ENCODE measurements at regions not wholly inside any gene's neighbourhood (a gene's known extent, or its start where the extent isn't known, plus 50 kb on each side); places are given as distances from the start of the nearest gene placed in this dataset.

DNA sequence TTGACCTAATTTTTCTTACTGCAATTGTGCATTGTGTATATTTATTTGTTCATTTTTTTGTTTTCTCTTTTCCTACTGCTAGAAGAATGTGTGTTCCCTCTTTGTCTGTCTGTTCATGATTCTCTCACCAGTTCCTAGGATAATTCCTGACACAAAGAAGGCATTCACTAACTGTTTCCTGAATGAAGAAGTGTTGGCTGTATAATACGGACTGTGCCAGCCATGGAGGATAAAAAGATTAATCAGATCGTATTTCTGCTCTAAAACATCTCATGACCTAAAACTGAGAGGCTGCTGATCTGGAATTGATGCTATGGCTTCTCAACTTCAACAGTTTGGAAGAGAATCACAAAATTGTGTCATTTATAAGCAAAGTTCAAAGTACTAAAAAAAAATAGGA lies 563.1 kb upstream of the FRG1 start:
- DNase-seq, result no peak
- Mint-ChIP-seq H3K4me3 (no peak overlapping the region), H3K9me3 (peaks cover 16% of the 10 kb centered on the region), H3K36me3 (ENCODE audit: low read depth) (no peaks in the 10 kb centered on the region), H3K27ac (no peak overlapping the region), H3K4me1 (no peaks in the 10 kb centered on the region), H3K27me3 (no peaks in the 10 kb centered on the region)
- CTCF ChIA-PET, result no interaction called here
- POLR2A ChIA-PET, result no interaction called here

DNA sequence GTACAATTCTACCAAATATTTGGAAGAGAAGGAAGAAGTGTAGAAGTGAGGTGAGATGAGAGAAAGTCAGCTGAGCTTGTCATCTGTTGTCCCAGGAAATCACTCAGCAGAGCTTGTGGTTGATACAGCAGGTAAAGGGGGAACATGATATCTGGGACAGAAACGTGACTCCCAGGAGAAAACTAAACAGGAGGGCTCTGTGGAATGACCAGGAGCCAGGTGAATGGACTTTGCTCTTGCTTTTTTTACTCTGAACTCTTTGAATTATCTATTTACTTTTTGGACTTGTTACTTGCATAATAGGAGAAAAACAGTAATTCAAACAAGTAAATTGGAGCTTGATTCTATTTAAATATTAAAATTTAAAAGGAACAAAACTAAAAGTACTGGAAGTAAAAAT lies 555.6 kb upstream of the FRG1 start:
- no peaks in the 10 kb centered on the region for H3K36me3 Mint-ChIP-seq (ENCODE audit: low read depth)
- H3K27ac Mint-ChIP-seq, result no peak overlapping the region
- ChIA-PET CTCF (no interaction called here), POLR2A (no interaction called here)
- H3K27me3 Mint-ChIP-seq, result no peaks in the 10 kb centered on the region
- H3K4me3 Mint-ChIP-seq, result no peak overlapping the region
- H3K9me3 Mint-ChIP-seq, result peaks cover 6% of the 10 kb centered on the region
- DNase-seq, result no peak
- no peaks in the 10 kb centered on the region for H3K4me1 Mint-ChIP-seq

DNA sequence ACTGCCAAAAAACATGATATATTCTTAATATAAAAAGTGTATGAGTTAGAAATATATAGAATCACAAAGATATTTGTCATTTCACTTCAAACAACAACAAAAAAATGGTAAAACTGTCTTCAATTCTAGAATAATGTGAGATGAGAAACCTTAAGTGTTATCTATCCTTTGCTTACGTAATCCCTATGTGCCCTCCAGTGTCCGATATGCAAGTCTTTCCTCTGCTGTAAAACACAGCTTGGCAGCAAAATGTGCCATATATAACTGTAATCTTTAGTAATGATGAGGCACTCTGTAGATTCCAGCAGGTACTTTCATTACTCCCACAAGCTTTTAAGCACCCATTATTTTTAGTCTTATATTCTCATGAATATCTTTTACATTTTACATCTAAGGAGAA lies 555.1 kb upstream of the FRG1 start:
- Mint-ChIP-seq H3K27ac (no peak overlapping the region), H3K27me3 (no peaks in the 10 kb centered on the region), H3K4me3 (no peak overlapping the region), H3K4me1 (no peaks in the 10 kb centered on the region), H3K36me3 (ENCODE audit: low read depth) (no peaks in the 10 kb centered on the region), H3K9me3 (peaks cover 6% of the 10 kb centered on the region)
- DNase-seq, result no peak
- ChIA-PET CTCF (no interaction called here), POLR2A (no interaction called here)

DNA sequence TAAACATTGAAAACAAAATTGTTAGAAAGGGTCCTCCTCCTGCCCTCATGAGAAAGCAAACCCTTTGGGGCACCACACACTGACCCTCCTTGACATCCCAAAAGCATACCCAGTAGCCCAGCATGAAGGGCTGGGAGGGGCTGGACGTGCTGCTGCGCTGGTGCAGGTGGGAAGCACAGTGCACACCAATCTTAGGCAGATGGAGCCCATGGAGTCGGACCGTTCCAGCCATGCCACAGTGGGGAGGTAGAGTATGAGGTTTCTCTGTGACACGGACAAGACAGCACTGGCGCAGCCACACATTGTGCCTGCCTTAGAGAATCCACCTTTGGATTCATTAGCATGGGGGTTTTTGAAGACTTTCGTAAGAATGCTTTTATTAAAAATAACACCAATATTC lies 544.2 kb upstream of the FRG1 start:
- Mint-ChIP-seq H3K36me3 (ENCODE audit: low read depth) (no peaks in the 10 kb centered on the region), H3K27ac (no peak overlapping the region), H3K27me3 (no peaks in the 10 kb centered on the region), H3K9me3 (peaks cover 3% of the 10 kb centered on the region), H3K4me3 (no peak overlapping the region), H3K4me1 (no peaks in the 10 kb centered on the region)
- POLR2A ChIA-PET, result no interaction called here
- CTCF ChIA-PET, result no interaction called here
- no peak for DNase-seq

DNA sequence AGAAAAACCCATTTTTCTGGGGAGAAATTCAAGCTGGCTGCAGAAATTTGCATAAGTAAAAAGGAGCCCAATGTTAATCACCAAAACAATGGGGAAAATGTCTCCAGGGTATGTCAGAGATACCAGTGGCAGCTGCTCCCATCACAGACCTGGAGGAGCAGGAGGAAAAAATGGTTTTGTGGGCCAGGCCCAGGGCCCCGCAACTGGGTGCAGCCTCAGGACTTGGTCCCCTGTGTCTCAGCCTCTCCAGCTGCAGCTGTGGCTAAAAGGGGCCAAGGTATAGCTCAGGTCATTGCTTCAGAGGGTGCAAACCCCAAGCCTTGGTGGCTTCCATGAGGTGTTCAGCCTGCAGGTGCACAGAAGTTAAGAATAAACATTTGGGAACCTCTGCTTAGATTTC lies 536.4 kb upstream of the FRG1 start:
- Mint-ChIP-seq H3K4me1 (no peaks in the 10 kb centered on the region), H3K36me3 (ENCODE audit: low read depth) (no peaks in the 10 kb centered on the region), H3K27ac (no peak overlapping the region), H3K9me3 (peaks cover 14% of the 10 kb centered on the region), H3K4me3 (no peak overlapping the region), H3K27me3 (no peaks in the 10 kb centered on the region)
- ChIA-PET POLR2A (no interaction called here), CTCF (no interaction called here)
- no peak for DNase-seq

DNA sequence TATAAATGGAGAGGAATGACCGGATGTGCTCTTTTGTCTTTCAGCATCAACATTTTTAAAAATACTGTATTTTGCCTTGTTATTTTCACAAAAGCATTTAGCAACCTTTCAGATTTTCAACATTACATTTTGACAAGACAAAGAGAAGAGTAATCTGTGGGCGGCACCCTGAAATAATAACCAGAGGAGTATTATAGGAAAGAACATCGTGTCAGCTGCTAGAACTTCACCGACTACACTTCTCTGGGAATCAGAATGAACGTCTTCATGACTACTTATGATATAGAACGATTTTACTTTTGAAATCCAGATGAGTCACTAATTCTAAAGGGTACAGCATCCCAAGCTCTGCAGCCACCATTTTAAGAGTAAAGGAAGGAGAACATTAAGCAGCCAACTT lies 531.5 kb upstream of the FRG1 start:
- Mint-ChIP-seq H3K27me3 (no peaks in the 10 kb centered on the region), H3K27ac (no peak overlapping the region), H3K4me3 (no peak overlapping the region), H3K4me1 (no peaks in the 10 kb centered on the region), H3K9me3 (peaks cover 14% of the 10 kb centered on the region), H3K36me3 (ENCODE audit: low read depth) (no peaks in the 10 kb centered on the region)
- ChIA-PET POLR2A (no interaction called here), CTCF (no interaction called here)
- no peak for DNase-seq

DNA sequence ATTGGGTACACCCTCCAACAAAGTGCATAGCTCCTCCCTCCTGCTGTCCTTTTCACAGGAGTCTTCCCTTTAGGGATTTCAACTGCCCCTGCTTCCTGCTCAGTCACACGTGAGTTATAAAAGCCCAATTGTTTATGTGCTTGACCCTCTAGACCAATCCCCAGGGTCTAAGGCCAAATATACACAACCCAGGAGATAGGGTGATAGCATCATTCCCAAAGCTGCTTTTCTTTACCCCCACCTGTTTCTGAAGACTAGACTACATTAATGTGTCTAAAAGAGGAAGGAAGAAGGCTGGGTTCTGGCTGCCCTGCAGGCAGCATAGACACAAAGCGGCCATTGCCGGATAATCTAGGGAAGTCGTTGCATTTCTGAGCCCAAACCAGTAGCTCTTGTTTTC lies 526.7 kb upstream of the FRG1 start:
- CTCF ChIA-PET, result no interaction called here

DNA sequence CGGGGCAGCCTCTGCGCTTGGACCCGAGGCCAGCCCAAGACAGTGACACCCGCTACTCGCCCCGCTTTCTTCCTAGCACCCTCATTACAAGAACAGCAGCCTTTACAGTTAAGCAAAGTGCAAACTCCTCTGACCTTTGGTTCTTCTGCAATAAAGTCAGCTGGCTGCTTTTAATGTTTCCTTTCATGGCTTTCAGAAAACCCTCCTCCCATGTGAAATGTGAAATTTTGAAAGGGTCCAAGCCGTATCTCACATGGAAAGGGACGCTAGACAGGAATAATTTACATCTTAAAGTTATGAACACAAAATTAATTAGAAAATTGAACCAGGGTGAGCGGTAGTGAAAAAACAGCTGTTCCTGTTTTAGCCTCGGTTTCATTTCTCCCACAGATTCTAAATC lies 520.1 kb upstream of the FRG1 start:
- Mint-ChIP-seq H3K4me3 (no peak overlapping the region), H3K4me1 (no peaks in the 10 kb centered on the region), H3K36me3 (ENCODE audit: low read depth) (no peaks in the 10 kb centered on the region), H3K9me3 (peaks cover 13% of the 10 kb centered on the region), H3K27ac (no peak overlapping the region), H3K27me3 (no peaks in the 10 kb centered on the region)
- CTCF ChIA-PET, result no interaction called here
- no peak for DNase-seq
- POLR2A ChIA-PET, result no interaction called here

More for the DNA sequence above, 526.7 kb upstream of the FRG1 start:
- no peaks in the 10 kb centered on the region for H3K27me3 Mint-ChIP-seq
- H3K27ac Mint-ChIP-seq, result no peak overlapping the region
- no peak for DNase-seq
- H3K4me3 Mint-ChIP-seq, result no peak overlapping the region
- POLR2A ChIA-PET, result no interaction called here
- H3K9me3 Mint-ChIP-seq, result peaks cover 8% of the 10 kb centered on the region
- H3K4me1 Mint-ChIP-seq, result no peaks in the 10 kb centered on the region
- H3K36me3 Mint-ChIP-seq (ENCODE audit: low read depth), result no peaks in the 10 kb centered on the region

DNA sequence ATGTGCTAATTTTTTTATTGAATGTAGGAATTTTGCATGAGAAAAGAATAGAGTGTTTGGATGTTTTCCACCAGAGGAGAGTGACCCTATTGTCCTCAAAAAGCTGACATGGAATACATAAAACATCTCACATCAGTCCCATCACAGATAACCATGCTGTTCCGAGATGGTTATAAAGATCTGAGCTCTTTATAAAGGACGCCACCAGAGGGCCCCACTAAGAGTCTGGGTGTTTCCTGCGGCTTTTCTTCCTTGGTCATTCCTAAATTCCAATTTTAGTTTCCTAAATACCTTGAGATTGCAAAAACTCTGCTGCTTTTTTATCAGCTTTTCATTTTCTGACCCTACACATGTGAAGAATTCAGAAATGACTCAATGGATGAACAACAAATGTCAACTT lies 504.5 kb upstream of the FRG1 start:
- Mint-ChIP-seq H3K27ac (no peak overlapping the region), H3K36me3 (ENCODE audit: low read depth) (no peaks in the 10 kb centered on the region), H3K27me3 (no peaks in the 10 kb centered on the region), H3K4me1 (no peaks in the 10 kb centered on the region), H3K4me3 (no peak overlapping the region), H3K9me3 (peaks cover 8% of the 10 kb centered on the region)
- CTCF ChIA-PET, result no interaction called here
- POLR2A ChIA-PET, result no interaction called here
- DNase-seq, result no peak

DNA sequence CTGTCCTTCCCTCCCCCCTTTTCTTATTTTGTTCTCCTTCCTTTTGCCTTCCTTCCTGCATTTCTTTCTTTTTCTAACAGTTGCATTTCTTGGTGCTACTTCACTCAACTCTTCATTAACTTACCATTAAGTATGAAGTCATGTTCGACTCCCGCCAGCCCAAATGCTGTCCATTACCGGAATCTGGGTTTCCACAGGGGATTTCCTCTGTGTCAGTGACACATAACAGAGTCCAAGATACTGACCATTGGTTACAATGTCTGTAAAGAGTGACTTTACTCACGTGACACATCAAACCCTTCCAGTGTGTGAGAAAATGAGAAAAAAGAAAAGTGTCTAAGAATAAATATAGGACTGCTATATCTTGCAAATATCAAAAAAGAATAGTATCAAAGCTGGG lies 500.0 kb upstream of the FRG1 start:
- H3K27me3 Mint-ChIP-seq, result no peaks in the 10 kb centered on the region
- H3K4me3 Mint-ChIP-seq, result no peak overlapping the region
- no peaks in the 10 kb centered on the region for H3K4me1 Mint-ChIP-seq
- CTCF ChIA-PET, result no interaction called here
- no peak for DNase-seq
- no peaks in the 10 kb centered on the region for H3K36me3 Mint-ChIP-seq (ENCODE audit: low read depth)
- H3K27ac Mint-ChIP-seq, result no peak overlapping the region
- peaks cover 3% of the 10 kb centered on the region for H3K9me3 Mint-ChIP-seq
- POLR2A ChIA-PET, result no interaction called here

DNA sequence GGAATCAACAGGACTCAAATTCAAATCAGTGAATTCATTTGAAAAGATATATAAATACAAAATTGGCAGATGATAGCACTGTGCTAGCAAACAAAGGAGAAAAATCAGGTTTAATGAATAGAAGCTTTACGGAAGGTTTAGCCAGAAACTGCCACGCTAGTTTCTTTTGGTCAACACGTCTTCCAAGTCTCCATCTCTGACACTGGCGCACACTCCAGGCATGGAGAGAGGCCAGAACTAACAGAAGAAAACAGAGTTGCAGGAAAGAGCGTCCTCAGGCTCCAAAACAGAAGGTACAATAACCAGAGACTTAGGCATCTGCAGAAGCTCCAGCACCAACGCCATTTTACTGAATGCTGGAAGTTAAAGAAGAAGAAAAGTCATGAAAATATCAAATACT lies 497.3 kb upstream of the FRG1 start:
- POLR2A ChIA-PET, result no interaction called here
- Mint-ChIP-seq H3K27ac (no peak overlapping the region), H3K4me1 (no peaks in the 10 kb centered on the region), H3K4me3 (no peak overlapping the region), H3K36me3 (ENCODE audit: low read depth) (no peaks in the 10 kb centered on the region), H3K9me3 (peaks cover 3% of the 10 kb centered on the region), H3K27me3 (no peaks in the 10 kb centered on the region)
- CTCF ChIA-PET, result no interaction called here
- no peak for DNase-seq

DNA sequence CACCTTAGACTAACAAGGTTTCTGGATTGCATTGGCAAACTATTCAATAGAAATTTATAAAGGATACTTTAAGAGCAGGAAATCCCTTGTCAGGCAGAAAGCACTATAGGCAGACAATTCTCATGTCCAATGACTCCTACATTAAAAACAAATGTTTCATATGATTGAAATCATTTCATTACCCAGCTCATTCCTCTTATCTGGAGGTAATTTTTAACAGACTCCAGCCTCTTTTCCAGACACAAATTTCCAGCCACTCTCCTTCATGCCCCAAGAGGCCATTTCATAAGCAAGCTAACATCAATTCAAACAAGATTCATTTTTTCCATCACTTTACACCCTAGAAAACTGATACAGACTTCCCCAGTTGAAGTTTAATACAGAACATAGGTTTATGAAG lies 495.1 kb upstream of the FRG1 start:
- Mint-ChIP-seq H3K9me3 (peaks cover 9% of the 10 kb centered on the region), H3K27ac (no peak overlapping the region), H3K27me3 (no peaks in the 10 kb centered on the region), H3K4me3 (no peak overlapping the region), H3K4me1 (no peaks in the 10 kb centered on the region), H3K36me3 (ENCODE audit: low read depth) (no peaks in the 10 kb centered on the region)
- no peak for DNase-seq
- ChIA-PET CTCF (no interaction called here), POLR2A (no interaction called here)

DNA sequence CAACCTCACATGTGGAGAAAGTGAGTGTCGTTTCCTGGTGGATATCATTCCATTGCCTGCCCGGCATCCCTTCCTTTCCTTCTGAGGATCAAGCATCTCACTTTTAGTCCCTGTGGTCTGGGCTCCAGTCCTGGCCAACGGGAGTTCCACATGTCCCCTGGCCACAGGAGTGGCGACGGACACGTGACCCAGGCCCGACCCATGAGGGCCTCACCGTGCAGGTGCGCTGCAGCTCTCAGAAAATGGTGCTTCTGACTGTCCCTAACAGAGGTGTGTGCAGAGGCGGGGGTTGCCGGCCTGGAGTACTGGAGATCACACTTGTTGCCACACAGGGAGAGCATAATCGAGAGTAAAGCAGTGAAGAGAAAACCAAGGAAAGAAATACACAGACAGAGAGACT lies 476.9 kb upstream of the FRG1 start:
- H3K36me3 Mint-ChIP-seq (ENCODE audit: low read depth), result no peaks in the 10 kb centered on the region
- H3K27me3 Mint-ChIP-seq, result no peaks in the 10 kb centered on the region
- ChIA-PET CTCF (no interaction called here), POLR2A (no interaction called here)
- DNase-seq, result no peak
- H3K4me1 Mint-ChIP-seq, result no peaks in the 10 kb centered on the region
- peaks cover 22% of the 10 kb centered on the region for H3K9me3 Mint-ChIP-seq
- H3K27ac Mint-ChIP-seq, result no peak overlapping the region
- no peak overlapping the region for H3K4me3 Mint-ChIP-seq

DNA sequence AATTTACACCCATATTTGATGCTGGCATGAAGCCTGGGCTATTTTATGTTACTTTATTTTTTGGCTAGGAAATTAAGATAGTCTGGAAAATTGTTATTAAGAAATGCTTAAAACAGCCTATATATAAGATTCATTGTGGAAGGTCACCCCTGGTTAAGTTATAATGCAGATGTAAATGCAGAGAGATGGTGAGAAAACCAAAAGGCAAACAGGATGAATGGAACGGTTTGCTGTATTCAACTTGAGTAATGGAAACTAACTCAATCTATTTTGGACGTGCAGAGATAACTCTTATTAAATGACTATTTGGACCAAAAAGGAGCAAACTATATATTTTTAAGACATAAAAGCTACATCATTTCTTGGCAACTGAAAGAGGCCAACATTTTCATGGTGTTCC lies 446.3 kb upstream of the FRG1 start:
- H3K27me3 Mint-ChIP-seq, result no peaks in the 10 kb centered on the region
- POLR2A ChIA-PET, result no interaction called here
- H3K4me3 Mint-ChIP-seq, result no peak overlapping the region
- H3K27ac Mint-ChIP-seq, result no peak overlapping the region
- no peak for DNase-seq
- CTCF ChIA-PET, result no interaction called here
- H3K36me3 Mint-ChIP-seq (ENCODE audit: low read depth), result no peaks in the 10 kb centered on the region
- no peaks in the 10 kb centered on the region for H3K4me1 Mint-ChIP-seq
- peaks cover 15% of the 10 kb centered on the region for H3K9me3 Mint-ChIP-seq

DNA sequence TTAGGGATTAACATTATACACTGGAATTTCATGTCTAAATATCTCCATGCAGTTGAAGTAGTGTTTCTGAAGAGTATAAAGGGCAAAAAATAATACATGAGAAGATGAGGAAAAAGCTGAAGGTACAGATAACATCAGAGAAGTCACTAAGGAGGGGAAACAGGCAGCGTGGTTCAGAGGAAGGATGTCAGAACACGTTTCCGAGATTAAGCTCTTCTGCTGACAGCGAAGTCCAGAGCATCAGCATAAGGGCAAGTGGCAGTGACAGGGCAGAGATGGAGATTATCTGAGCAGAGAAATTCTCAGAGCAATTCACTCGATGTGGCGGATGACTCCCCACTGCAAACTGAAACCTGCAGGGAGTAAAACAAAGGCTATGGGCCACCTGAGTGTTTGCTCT lies 443.2 kb upstream of the FRG1 start:
- Mint-ChIP-seq H3K4me1 (no peaks in the 10 kb centered on the region), H3K4me3 (no peak overlapping the region), H3K36me3 (ENCODE audit: low read depth) (no peaks in the 10 kb centered on the region), H3K27me3 (no peaks in the 10 kb centered on the region), H3K27ac (no peak overlapping the region), H3K9me3 (peaks cover 9% of the 10 kb centered on the region)
- DNase-seq, result no peak
- POLR2A ChIA-PET, result no interaction called here
- CTCF ChIA-PET, result no interaction called here

Data from activated CD4-positive, alpha-beta memory T cell treated with anti-CD3 and anti-CD28 coated beads, Interleukin-2, amount 10 ng/mL, durations not matched to agents 7 days and 5 days (primary cell).